SHP77 treated with DMSO at 0.1 percent for 48 hours (cell line): ENCODE measurements at regions not wholly inside any gene's neighbourhood (a gene's known extent, or its start where the extent isn't known, plus 50 kb on each side); places are given as distances from the start of the nearest gene placed in this dataset.

Experiments
- DNase-seq: peaks from one replicate; lab custom pipeline; 2025; lab: John Stamatoyannopoulos, UW

DNA sequence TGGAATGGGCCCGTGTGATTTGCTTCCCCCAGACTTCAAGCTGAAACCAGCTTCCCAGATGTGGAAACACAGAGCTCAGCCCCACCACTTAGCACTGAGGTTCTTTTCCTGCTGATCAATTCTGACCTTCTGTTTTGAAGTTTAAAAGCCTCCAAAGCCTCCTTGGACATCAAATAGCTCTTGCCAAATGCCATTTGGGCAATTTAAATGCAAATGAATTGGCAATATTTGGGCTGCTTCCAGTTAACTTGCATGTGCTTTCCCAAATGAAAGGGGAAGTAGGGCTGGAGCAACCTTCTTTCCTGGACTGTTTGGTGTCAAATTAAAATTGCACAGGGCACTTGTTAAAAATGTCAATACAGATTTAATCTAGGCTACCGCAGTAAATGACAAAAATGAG, 710.5 kb downstream of the TLR4 start:
- DNase-seq, result no peak

DNA sequence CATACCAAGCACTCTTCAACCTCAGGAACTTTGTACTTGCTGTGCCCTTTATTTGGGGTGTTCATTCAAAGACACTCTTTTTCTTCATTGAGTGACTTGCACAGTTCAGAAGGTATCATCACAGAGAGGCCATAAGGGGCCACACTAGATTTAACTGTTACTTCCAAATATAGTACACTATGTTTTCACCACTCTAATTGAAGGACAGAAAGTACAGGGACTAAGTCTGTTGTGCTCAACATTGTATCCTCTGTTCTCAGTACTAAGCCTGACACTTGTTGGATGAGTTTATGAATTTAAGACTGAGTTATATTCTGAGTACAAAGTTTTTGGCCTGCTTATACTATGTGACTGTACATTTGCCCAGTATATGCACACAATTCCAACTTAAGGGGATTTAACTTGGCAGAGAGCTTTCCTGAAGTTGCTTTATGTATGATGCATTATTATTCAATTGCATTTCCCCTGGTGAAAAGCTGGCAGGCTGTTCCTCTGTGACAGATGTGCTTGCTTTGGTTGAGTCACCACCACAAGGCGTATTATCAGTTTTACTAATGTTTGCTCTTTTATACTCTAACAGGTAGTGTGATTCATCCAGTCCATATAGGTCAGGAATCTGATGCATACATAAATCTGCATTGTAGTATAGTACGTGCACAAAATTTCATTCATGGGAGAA, 714.8 kb downstream of the TLR4 start:
- no peak for DNase-seq

DNA sequence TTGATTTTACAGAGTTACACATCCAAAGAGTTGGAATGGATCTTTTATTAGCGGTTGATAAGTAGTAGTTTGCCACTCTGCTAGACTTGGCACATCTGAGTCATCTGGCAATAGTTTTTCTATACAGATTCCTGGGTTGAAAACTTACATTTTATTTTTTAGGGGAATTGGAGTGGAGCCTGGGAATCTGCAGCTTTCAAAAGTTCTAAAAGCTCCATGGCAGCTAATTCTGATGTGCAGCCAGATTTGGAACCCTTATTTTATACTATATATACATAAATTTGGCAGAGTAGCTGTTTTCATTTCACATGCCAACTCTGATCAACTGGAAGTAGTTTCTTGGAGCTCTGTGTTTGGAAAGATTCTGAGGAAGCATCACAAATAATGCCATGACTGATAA, 715.5 kb downstream of the TLR4 start:
- DNase-seq, result no peak

DNA sequence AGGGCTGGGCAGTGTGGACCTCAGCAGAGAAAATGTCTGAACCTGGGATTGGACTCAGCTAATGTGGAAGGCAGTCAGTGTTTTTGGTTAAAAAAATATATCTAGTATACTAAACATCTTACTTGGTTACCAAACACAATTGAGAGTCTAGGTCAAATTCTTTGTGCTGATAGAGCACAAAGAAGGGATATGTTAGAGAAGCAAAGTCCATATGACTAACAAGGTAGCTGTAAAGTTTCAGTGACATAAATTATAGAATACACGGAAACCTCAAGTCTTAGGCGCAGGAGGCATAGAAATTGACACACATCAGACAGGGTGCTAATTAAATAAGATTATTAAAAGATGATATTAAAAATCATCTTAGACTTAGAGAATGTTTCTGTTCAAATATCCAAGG, 718.3 kb downstream of the TLR4 start:
- no peak for DNase-seq

DNA sequence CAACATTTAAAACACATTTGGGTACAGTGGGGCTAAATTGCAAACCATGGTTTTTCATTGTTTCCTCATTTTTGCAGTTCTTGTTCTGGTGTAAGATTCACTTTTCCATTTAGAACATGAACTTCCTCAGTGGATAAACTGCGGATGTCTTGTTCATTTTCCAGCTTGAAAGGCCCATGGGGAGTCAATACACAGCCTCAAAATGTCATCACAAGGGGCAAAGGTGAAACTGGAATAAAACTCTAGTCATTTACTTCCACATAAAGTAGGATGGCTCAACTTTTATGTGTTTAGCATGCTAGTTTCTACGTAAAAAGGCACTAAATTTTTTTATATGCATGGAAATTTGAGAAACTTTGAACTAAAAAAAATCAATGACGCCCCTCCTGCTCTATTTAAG, 718.8 kb downstream of the TLR4 start:
- DNase-seq, result no peak

DNA sequence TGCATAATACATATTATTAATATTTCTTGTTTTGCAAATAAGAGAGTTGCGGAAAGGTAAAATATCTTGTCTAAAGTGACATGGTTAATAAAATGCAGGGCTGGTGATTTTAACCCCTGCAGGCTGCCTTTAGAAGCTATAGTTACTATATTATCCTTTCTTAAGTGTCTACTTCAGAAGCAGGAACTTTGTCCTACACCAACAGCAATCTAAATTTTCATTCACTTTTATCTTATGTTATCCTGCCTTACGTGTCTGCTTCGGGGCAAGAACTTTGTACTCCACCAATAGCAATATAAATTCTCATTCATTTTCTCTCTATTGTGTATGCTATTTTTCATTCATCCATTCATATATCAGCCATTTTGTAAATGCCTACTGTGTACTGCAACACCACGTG, 719.5 kb downstream of the TLR4 start:
- no peak for DNase-seq

DNA sequence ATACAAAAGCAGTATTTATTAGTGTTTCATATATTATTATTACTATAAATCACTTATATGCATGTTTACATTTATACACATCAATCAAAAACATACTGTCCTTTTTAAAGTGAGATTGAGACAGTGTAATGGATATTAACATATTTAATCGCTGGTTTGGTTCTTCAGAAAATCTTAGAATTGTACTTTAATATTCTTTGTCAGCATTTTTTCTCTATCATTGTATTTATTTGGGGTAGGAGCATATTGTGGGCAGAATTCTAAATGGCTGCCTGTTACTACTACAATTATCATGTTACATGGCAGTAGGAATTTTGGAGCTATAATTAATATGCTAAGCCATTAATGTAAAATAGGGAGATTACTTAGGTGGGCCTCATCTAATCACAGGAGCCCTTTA, 722.6 kb downstream of the TLR4 start:
- DNase-seq, result no peak

DNA sequence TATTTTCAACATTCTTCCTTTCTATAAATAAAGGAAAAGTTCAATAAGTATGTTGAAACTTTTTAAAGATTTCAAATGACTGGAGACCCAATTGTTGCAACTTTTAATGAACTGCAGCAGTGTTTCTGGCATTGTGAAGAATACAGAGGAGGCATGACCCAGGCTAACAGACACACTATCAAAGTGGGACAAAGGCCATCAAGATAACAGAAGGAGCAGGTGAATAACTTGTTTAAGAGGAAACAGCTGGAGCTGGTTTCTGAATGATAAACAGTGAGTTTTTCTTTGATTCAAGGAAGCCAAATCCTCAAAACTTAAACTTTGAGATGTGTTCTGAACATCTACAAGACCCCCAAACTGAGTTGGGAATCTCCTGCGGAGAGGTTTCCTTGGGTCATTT, 734.6 kb downstream of the TLR4 start:
- DNase-seq, result no peak

DNA sequence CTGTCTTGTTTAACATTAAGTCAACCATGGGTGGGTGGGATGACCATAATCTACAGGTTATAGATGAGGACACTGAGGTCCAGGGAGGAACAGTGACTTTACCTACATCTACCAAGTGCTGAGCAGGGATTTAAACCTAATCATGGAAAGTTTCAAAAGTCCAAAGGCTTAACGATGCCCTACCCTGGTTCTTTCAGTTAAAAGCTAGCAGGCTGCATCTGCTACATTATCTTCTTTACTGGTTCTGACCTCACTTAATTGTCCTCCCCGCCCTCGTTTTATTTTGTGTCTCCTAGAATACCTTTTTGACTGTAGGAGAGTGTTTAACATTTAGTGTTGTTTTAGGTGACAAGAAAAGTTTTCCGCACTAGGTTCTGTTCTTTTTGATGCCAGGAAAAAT, 735.2 kb downstream of the TLR4 start:
- no peak for DNase-seq

DNA sequence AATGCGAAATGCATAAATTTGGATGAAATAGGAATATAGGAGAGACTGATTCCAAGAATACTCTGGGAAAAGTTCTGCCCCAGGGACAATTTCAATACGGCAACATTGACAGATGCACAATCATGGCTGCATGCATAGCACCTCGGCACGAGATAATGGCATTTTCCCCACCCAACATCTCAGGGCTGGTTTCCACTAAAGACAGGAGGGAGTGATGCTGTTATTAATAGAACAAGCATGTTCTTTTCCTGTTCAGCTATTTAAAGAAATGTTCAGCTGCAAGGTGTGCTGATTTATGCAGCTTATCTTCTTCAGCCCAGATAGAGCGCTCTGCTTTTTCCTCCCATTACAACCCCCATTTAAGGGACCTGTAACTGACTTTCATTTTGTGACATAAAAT, 740.2 kb downstream of the TLR4 start:
- DNase-seq, result no peak

DNA sequence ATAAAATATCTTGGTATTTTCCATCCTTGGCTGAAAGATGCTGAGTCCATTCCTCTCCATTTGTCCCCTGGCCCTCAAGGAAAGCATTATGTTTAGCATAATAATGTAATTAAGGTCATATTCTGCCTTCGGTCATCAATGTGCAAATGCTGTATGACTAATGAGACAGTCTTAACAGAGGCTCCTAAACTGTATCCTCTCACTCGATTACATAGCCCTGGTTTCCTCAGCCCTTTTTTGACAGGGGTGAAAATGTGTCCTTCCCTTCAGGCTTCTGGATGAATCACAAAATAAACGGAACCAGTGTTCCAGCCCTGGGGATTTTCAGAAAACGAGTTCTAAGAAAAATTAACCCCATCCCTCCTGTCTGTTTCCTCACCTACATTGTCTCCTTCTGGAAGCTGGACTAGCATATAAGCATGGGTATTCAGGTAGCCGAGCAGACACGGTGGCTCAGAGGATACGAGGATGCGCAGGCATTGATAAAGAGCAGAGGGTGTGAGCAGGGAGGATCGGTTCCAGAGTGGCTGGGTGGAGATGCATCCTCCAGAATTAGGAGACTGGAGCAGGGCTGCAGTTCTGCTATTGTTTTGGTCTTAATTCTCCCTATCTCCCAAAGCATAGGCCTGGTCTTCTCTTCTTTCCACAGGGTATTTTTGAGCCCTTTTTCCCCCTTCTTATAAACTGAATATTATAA, 742.9 kb downstream of the TLR4 start:
- no peak for DNase-seq

DNA sequence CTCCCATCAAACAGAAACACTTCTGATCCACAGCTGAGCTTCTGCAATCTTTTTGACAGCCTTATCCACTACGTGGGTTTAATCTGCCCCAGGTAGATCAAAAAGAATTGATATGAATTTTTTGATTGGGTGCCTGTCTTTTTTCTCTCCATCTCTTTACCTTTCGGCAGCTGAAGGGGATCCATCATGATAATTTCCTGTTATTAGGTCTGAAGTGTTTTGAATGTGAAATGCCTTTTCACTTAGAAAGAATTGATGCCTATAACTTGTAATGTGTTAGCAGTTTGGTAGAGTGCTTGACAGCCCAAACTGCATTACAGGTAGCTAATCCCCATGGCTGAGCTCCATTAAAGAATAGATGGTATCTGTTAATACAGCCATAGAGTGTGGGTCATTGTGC, 745.4 kb downstream of the TLR4 start:
- DNase-seq, result no peak

DNA sequence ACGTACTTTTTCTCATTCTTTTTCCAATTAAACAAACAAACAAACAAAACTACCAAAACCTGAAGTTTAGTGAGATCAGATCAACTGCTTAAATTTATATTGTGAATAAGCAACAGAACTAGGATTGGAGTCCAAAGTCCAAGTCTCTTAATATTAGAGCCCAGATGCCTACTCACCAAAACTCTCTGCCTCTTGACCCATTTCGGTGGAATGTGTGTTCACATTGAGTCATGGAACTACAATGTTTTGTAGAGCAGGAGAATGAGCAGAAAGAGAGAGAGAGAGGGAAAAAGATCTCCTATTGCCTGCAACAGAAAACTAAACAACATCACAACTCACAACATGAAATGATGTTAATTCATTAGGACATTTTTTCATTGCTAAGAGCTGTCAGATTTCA, 751.1 kb downstream of the TLR4 start:
- no peak for DNase-seq

DNA sequence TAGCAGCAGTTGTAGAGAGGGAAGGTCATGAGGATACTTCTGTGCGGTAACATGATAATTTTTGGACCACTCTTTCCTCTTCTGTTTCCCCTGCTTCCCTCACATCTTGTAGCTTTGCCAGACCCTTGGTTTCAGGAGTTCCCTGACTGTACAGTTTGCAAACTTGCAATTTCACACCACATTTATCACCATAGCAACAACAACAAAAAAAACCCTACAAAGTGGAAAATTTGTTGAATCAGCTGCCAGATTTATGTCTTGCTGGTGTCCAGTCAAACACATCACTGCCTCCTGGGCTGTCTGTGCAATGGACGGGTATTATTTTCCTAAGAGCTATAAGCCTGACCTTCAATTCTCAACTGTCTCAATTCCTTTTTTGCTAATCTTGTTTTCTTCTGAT, 751.6 kb downstream of the TLR4 start:
- no peak for DNase-seq

DNA sequence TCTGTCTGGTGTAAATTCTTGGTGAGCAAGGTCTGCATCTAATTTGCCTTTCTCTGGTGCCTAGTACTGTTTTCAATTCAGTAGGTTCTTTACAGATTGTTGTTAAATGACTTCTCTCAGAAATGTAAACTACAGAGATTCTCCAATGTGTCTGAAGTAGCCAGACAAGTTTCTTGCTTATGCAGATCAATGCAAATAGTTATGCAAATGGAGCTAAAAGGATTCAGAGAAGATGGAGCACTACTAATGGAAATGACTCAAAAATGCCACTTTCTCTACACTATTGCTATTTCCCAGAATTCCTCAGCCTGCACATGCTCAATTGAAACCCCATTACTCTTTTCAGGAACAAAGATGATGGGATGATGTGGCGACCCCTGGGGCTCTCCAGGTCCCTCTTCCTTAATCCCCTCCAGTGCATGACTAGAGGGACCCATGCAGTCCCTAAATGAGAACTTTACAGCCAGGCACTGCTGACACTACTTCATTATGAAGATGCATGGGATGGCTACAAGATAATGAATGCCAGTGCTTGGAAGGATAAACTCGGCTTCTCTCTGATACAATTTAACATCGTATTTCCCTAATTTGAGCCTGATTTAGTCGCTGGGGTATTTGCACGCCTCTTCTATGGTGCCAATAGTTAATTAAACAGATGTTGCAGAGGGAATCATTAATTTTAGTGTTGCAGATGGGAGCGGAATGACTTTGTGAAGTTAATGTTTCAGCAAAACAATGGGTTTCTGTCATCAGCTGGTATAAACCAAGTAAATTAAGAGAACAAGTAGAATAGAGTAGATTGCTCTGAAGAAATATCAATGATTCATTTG, 753.2 kb downstream of the TLR4 start:
- no peak for DNase-seq

DNA sequence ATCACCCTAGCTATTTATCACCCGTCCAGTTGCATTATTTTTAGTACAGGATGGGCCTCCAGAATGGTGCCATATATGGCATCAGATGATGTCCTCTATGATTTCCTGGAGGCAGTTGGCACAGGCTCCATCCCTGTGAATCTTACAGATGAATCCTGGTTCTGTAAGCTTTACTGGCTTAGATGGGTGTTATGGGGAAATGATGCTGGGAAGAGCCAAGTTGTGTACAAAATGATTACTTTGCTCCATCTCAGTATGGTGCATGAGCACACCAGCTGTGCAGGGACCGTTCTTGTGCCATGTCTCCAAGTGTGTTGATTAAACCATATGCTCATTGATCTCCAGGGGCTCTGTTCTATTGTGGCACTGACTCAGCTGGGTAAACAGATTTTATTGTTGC, 755.7 kb downstream of the TLR4 start:
- DNase-seq, result no peak

DNA sequence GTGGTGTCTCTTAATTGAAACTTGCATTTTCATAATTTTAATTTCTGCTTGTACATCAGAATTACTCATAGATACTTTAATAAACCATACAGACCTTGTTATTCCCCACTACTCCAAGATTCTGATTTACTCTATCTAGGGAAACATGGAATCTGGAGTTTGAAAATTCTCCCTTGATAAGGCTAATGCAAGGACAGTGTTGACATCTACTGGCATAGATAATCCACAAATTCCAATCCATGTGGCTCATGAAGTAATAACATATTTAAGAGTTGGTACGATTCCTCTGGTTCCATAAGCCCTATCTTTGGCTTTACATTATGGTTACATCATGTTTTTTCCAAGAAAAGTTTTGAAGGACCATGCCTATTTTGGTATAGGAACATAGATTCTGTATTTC, 759.2 kb downstream of the TLR4 start:
- no peak for DNase-seq

DNA sequence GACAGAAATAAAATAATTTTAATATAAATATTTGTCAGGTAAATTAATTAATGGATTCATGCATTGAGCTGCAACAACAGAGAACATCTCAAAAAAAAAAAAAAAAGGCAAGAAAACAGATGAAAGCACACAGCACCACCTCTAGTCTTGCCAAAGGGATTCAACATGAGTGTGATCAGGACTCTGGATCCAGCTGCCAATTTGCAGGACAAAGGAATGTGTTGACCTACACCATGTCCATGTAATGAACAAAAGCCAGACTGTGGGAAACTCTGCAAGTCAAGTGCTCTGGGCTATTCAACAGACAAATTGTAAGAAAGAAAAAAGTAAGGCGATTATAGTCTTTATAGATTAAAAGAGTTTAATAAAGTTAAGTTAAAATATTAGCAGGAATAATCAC, 769.3 kb downstream of the TLR4 start:
- no peak for DNase-seq

DNA sequence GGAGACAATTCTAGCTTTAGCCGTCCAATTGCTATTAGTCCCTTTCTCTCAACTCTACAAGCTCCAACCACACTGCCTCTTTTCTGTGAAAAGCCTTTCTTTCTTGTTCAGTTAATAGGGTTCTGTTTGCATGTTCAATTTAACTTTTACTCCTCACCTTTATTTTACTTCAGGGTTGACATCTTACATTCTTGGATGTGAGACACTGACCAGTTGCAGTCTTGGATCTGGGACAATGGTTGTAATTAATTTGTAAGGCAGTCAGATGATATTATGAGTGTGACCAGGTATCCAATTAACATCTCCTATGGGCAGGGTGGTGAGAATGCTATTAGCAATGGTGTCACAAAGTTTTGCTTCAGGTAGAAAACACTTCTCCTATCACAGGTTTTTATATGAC, 774.5 kb downstream of the TLR4 start:
- DNase-seq, result no peak

DNA sequence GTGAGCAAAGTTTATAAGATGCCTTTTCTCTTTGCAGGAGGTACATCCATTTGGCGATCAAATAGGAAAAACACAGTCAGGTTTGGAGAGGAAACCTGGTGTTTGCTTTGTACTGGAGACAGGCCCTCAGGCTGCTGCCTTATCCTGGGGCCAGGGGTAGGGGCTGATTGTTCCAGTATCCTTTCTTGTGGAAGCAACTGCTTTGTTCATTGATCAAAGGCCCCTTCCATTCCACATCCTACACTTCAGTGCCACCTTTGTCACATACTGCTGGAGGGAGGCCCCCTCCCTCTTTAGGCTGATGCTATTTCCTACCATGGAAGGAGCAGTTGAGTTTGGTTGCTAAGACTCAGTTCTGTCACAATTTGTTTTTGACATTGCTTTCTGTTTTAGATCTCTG, 778.1 kb downstream of the TLR4 start:
- no peak for DNase-seq

DNA sequence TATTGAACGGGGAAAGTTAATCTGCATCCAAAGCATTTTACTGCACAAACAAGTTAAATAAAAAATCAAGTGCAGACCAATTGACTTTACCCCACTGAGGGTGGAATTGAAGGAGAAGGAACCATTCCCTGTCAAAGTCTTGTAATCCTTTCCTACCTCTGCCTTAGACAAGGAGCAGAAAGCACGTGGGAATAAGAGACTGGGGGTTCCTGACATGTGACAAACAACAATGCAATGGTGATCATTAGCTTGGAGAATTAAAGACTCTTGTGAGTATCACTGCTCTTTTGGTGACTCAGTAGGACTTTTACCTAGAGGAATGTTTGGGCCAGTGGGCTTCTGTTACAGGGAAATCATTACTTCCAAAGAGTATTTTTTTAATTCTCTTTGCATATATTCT, 779.5 kb downstream of the TLR4 start:
- no peak for DNase-seq

DNA sequence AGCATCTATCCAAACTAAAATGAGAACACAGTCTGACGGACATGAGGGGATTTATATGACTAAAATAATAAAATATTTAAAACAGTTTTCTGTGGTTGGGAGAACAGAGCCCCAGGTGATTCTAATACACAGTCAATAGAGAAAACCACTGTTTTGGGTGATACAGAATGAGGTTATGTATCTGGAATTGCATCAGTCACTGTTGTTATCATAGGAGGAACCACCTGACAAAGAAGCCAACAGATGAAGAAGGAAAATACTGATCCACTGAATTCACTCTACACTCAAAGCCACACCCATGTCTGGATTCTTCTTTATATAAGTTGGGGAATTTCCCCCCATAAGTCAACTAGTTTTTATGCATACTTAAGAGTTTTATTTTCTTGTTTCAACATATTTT, 799.0 kb downstream of the TLR4 start:
- DNase-seq, result no peak

DNA sequence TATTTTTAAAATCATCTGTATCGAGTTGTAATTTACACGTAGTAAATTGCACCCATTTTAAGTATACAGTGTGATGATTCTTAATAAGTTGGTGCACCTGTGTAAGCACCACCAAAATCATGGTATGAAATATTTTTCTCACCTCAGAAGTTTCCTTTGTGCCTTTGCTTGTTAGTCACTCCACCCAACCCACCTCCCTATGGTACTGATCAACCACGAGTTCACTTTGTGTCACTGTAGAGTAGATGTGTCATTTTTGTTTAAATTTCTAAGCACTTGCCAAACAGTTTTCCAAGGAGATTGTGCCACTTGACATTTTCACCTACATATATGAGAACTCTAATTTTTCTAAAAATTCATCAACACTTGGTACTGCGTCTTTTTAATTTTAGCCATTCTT, 806.5 kb downstream of the TLR4 start:
- DNase-seq, result no peak
